ENCODE measurements at regions not wholly inside any gene's neighbourhood (a gene's known extent, or its start where the extent isn't known, plus 50 kb on each side); places are given as distances from the start of the nearest gene placed in this dataset.

DNA sequence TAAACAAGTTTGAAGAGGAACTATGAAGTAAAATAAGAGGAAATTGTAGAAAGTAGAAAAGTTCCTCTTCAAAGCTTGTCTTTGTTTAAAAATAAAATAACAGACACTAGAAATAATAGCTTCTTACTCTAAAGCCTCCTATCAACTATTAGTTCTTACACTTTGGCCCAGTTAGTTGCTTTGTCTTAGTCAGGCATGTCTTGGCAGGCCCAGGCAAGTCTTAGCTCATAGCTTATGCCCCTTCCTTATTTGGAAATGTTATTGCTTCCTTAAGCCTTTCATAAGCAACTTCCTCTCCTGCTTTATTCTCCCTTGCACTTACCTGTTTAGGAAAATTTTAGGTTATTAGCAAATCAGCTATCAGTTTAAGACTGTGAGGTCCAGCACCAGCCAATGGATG, 950.6 kb upstream of the LRATD1 start:
- no peaks in the 10 kb centered on the region for H3K4me1 ChIP-seq (ENCODE audit: insufficient read depth, low read length)
- H3K27me3 Mint-ChIP-seq (ENCODE audit: low read depth), result peaks cover 74% of the 10 kb centered on the region
- H3K56ac ChIP-seq (ENCODE audit: insufficient read length, low read depth, low read length), result no peak overlapping the region
- no peak overlapping the region for H3K23ac ChIP-seq (ENCODE audit: insufficient read length, low read depth, low read length)
- no peak overlapping the region for H3K27ac ChIP-seq (ENCODE audit: insufficient read length, low read depth, low read length)
- no peak overlapping the region for H3T11ph ChIP-seq (ENCODE audit: low read length)
- no peaks in the 10 kb centered on the region for H3K79me1 ChIP-seq (ENCODE audit: insufficient read depth, low read depth, low read length, poor library complexity, severe bottlenecking)
- no peak overlapping the region; a peak in 1 of 7 replicates for H3K27ac Mint-ChIP-seq
- H2BK20ac ChIP-seq (ENCODE audit: low read depth, low read length, poor library complexity, severe bottlenecking), result no peak overlapping the region
- H4K5ac ChIP-seq (ENCODE audit: insufficient read length, low read depth, low read length), result no peak overlapping the region
- H4K8ac ChIP-seq (replicated peaks; ENCODE audit: insufficient read length, low read depth, low read length), result no peak overlapping the region
- H3K79me2 ChIP-seq (ENCODE audit: insufficient read depth, low read length), result no peaks in the 10 kb centered on the region
- H3K4ac ChIP-seq (ENCODE audit: low read depth, low read length), result no peak overlapping the region
- H3K9me3 Mint-ChIP-seq, result peaks cover 3 to 18% of the 10 kb centered on the region in 2 experiments
- H3K4me3 Mint-ChIP-seq, result no peak overlapping the region
- H3K14ac ChIP-seq (ENCODE audit: insufficient read depth, low read length), result no peak overlapping the region
- no peak overlapping the region for H2BK120ac ChIP-seq (ENCODE audit: low read depth, low read length, poor library complexity, severe bottlenecking)
- TF ChIP-seq, protein P1, sequence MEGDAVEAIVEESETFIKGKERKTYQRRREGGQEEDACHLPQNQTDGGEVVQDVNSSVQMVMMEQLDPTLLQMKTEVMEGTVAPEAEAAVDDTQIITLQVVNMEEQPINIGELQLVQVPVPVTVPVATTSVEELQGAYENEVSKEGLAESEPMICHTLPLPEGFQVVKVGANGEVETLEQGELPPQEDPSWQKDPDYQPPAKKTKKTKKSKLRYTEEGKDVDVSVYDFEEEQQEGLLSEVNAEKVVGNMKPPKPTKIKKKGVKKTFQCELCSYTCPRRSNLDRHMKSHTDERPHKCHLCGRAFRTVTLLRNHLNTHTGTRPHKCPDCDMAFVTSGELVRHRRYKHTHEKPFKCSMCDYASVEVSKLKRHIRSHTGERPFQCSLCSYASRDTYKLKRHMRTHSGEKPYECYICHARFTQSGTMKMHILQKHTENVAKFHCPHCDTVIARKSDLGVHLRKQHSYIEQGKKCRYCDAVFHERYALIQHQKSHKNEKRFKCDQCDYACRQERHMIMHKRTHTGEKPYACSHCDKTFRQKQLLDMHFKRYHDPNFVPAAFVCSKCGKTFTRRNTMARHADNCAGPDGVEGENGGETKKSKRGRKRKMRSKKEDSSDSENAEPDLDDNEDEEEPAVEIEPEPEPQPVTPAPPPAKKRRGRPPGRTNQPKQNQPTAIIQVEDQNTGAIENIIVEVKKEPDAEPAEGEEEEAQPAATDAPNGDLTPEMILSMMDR (conservative IDR thresholded peaks at IDR 0.05), result no peak
- peaks cover 24% of the 10 kb centered on the region for H3K27me3 ChIP-seq (ENCODE audit: insufficient read depth, low read length)
- no peak overlapping the region for H3K4me2 ChIP-seq (ENCODE audit: insufficient read depth, insufficient read length, low read length)
- H3K4me1 Mint-ChIP-seq, result peaks cover 4 to 6% of the 10 kb centered on the region in 2 experiments; a peak in 3 of 4 replicates
- no peak overlapping the region for H2AK5ac ChIP-seq (ENCODE audit: insufficient read length, low read length)
- H3K23me2 ChIP-seq (ENCODE audit: insufficient read length, low read depth, low read length, poor library complexity, severe bottlenecking), result no peaks in the 10 kb centered on the region
- no peak overlapping the region for H3K18ac ChIP-seq (ENCODE audit: insufficient read length, low read depth, low read length)
- no peaks in the 10 kb centered on the region for H4K20me1 ChIP-seq (ENCODE audit: control insufficient read depth, insufficient read depth, insufficient read length)
- H3K36me3 Mint-ChIP-seq (ENCODE audit: insufficient read depth in 1 of 3, low read depth in 3 of 3), result peaks cover 0 to 10% (median 4%) of the 10 kb centered on the region in 3 experiments; a peak in 5 of 7 replicates
- no peak overlapping the region for H3K9ac ChIP-seq (ENCODE audit: extremely low read depth, insufficient read length, low read length)
- H2BK12ac ChIP-seq (ENCODE audit: insufficient read length, low read depth, low read length), result no peak overlapping the region
- H2BK5ac ChIP-seq (ENCODE audit: insufficient read length, low read length), result no peak overlapping the region
- peaks cover 5% of the 10 kb centered on the region for H3K9me3 ChIP-seq (ENCODE audit: control insufficient read depth, low read depth, low read length)
- no peak overlapping the region for H4K91ac ChIP-seq (ENCODE audit: insufficient read length, low read depth, low read length)
- no peak for DNase-seq
- no peak overlapping the region for H2AFZ ChIP-seq (ENCODE audit: low read length)
- no peak overlapping the region for H2BK15ac ChIP-seq (ENCODE audit: low read depth, low read length)
